Brain microvascular endothelial cell (primary cell): ENCODE measurements at regions not wholly inside any gene's neighbourhood (a gene's known extent, or its start where the extent isn't known, plus 50 kb on each side); places are given as distances from the start of the nearest gene placed in this dataset.

Experiments
- DNase-seq: peaks from one replicate; pipeline ENCODE4 v3.0.0-alpha.2; 2020
- H3K27ac ChIP-seq: fragments of 250-450 bp; sonication (Bioruptor Pico); 2 replicates; pipeline ENCODE4 v1.5.1; 2020; ENCODE audit warnings: mild to moderate bottlenecking, moderate library complexity
- H3K27me3 ChIP-seq: fragments of 250-450 bp; sonication (Bioruptor Pico); replicated peaks from 2 replicates; pipeline ENCODE4 v1.5.1; 2020; ENCODE audit warnings: mild to moderate bottlenecking
- H3K36me3 ChIP-seq: fragments of 250-450 bp; sonication (Bioruptor Pico); replicated peaks from 2 replicates; pipeline ENCODE4 v1.5.1; 2020; ENCODE audit warnings: mild to moderate bottlenecking
- H3K4me3 ChIP-seq: 2 replicates; pipeline ENCODE4 v1.5.1; 2011; ENCODE audit warnings: low read depth, mild to moderate bottlenecking, control low read depth, low read length, moderate library complexity
- CTCF ChIP-seq: IDR thresholded peaks from 2 replicates; pipeline ENCODE4 v1.5.1; 2011; ENCODE audit warnings: low read depth, mild to moderate bottlenecking, moderate library complexity, low read length, control low read depth, inconsistent platforms; ENCODE audit errors: missing control alignments
- in situ Hi-C: cut with HindIII; loops from 2 replicates; pipeline ENCODE4 v1.10.0; 2017; ENCODE audit warnings: low sequenced_read_pairs, low pct_ligation_motif_present

GRCh38 chr3:64450396-64450956 is 225.2 kb upstream of the PRICKLE2 start:
- no peak overlapping the region for H3K4me3 ChIP-seq
- H3K27me3 ChIP-seq, result no peaks in the 10 kb centered on the region
- no peak overlapping the region for H3K27ac ChIP-seq
- no peak for DNase-seq
- in situ Hi-C loops, result no loop called here
- no peak for TF ChIP-seq CTCF
- no peaks in the 10 kb centered on the region for H3K36me3 ChIP-seq

GRCh38 chr3:64449026-64449425 is 223.8 kb upstream of the PRICKLE2 start:
- no peak overlapping the region for H3K27ac ChIP-seq
- no peak for DNase-seq
- no peak for TF ChIP-seq CTCF
- no peak overlapping the region for H3K4me3 ChIP-seq
- no peaks in the 10 kb centered on the region for H3K36me3 ChIP-seq
- no peaks in the 10 kb centered on the region for H3K27me3 ChIP-seq
- in situ Hi-C loops, result no loop called here

GRCh38 chr3:64445944-64446300 is 220.7 kb upstream of the PRICKLE2 start:
- DNase-seq, result no peak
- Histone ChIP-seq H3K4me3 (no peak overlapping the region), H3K27ac (no peak overlapping the region), H3K27me3 (no peaks in the 10 kb centered on the region), H3K36me3 (no peaks in the 10 kb centered on the region)
- in situ Hi-C loops, result no loop called here
- no peak for TF ChIP-seq CTCF

- H3K36me3 ChIP-seq, result no peaks in the 10 kb centered on the region
- H3K27ac ChIP-seq, result no peak overlapping the region
- in situ Hi-C loops, result no loop called here
- peak; percentile 24 for DNase-seq
- no peaks in the 10 kb centered on the region for H3K27me3 ChIP-seq
- TF ChIP-seq CTCF, result no peak
- H3K4me3 ChIP-seq, result peak overlapping the region; percentile 64
These were observed 220.1 kb upstream of the PRICKLE2 start for GRCh38 chr3:64445109-64445943.

GRCh38 chr3:64444490-64445108 is 219.3 kb upstream of the PRICKLE2 start:
- Histone ChIP-seq H3K4me3 (peak overlapping the region; percentile 64), H3K36me3 (no peaks in the 10 kb centered on the region), H3K27ac (no peak overlapping the region), H3K27me3 (no peaks in the 10 kb centered on the region)
- peak; percentile 31 for TF ChIP-seq CTCF
- no peak for DNase-seq
- in situ Hi-C loops, result no loop called here
